Neuron (in vitro differentiated cells): ENCODE measurements at regions not wholly inside any gene's neighbourhood (a gene's known extent, or its start where the extent isn't known, plus 50 kb on each side); places are given as distances from the start of the nearest gene placed in this dataset.
"Not testable (repeated sequence)": the region's sequence is repeated elsewhere in the genome, so short reads cannot be mapped to it uniquely, and the experiment has no call there.

Experiments used
- H2AFZ ChIP-seq: one replicate; pipeline ENCODE4 v1.6.1; 2013; ENCODE audit warnings: low read depth, mild to moderate bottlenecking, inconsistent platforms, low read length, moderate library complexity
- H3K27me3 ChIP-seq: one replicate; pipeline ENCODE4 v1.6.1; 2013; ENCODE audit warnings: low read length; ENCODE audit not compliant: insufficient read depth
- H3K36me3 ChIP-seq: one replicate; pipeline ENCODE4 v1.6.1; 2013; ENCODE audit warnings: low read length; ENCODE audit not compliant: insufficient read depth
- H3K4me1 ChIP-seq: one replicate; pipeline ENCODE4 v1.6.1; 2013; ENCODE audit warnings: low read length; ENCODE audit not compliant: insufficient read depth
- H3K4me3 ChIP-seq: 2 replicates; pipeline ENCODE4 v1.5.1; 2013; ENCODE audit warnings: mild to moderate bottlenecking, low read length, moderate library complexity
- H3K9me3 ChIP-seq: one replicate; pipeline ENCODE4 v1.6.1; 2013; ENCODE audit warnings: low read length

- Histone ChIP-seq H3K27me3 (no peaks in the 10 kb centered on the region), H3K36me3 (no peaks in the 10 kb centered on the region), H3K9me3 (no peaks in the 10 kb centered on the region), H3K4me1 (no peaks in the 10 kb centered on the region), H2AFZ (no peak overlapping the region), H3K4me3 (no peak overlapping the region)
Measured at GRCh38 chr13:107803822-107804495, 411.4 kb downstream of the LIG4 start.

DNA sequence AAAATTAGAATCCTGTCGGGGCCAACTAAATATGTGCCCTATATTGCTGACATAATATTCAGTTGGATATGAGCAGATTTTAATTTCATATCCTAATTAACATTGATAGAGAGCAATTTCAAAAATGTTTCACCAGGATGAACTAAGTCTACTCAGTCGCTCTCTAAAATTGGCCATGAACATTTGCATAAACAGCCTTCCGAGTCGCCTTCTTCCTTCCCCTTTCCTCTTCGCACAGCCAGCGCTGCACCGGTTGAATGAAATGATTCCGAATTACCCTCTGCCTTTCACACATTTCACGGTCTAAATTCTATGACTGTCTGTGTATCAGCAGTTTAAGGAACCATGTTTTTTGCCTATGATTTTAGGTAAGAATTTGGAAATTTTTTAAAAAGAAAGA is 413.7 kb downstream of the LIG4 start:
- no peaks in the 10 kb centered on the region for H3K27me3 ChIP-seq
- no peak overlapping the region for H3K4me3 ChIP-seq
- no peaks in the 10 kb centered on the region for H3K4me1 ChIP-seq
- H3K9me3 ChIP-seq = no peaks in the 10 kb centered on the region
- no peak overlapping the region for H2AFZ ChIP-seq
- no peaks in the 10 kb centered on the region for H3K36me3 ChIP-seq

GRCh38 chr13:107799001-107799400 is 416.3 kb downstream of the LIG4 start:
- H3K9me3 ChIP-seq = no peaks in the 10 kb centered on the region
- H3K36me3 ChIP-seq = no peaks in the 10 kb centered on the region
- H2AFZ ChIP-seq = no peak overlapping the region
- H3K4me1 ChIP-seq = no peaks in the 10 kb centered on the region
- H3K4me3 ChIP-seq = no peak overlapping the region
- H3K27me3 ChIP-seq = no peaks in the 10 kb centered on the region

DNA sequence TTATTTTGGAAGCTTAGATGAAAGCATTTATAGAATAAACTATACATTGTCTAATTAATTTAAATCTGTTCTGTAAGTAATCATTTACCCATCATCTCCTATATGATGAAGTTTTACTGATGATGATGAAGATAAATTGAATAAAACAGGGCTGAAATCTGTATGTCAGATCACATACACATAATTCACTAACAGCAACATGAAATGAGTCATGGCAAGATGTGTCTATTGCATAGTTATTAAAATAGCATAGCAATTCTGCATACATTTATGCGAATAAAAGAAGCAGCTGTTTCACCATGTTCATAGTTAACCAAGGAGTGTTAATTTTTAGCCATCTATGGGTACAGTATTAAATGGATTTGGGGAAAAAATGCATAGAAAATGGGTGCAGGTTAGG is 424.9 kb downstream of the LIG4 start:
- no peaks in the 10 kb centered on the region for H3K27me3 ChIP-seq
- no peaks in the 10 kb centered on the region for H3K36me3 ChIP-seq
- no peak overlapping the region for H2AFZ ChIP-seq
- H3K4me3 ChIP-seq = no peak overlapping the region
- H3K9me3 ChIP-seq = no peaks in the 10 kb centered on the region
- H3K4me1 ChIP-seq = no peaks in the 10 kb centered on the region

- no peak overlapping the region for H3K4me3 ChIP-seq
- H3K9me3 ChIP-seq = no peaks in the 10 kb centered on the region
- no peaks in the 10 kb centered on the region for H3K27me3 ChIP-seq
- H2AFZ ChIP-seq = no peak overlapping the region
- no peaks in the 10 kb centered on the region for H3K4me1 ChIP-seq
- no peaks in the 10 kb centered on the region for H3K36me3 ChIP-seq
Measured at GRCh38 chr13:107788464-107789165, 426.7 kb downstream of the LIG4 start.

GRCh38 chr13:107782646-107783045 is 432.7 kb downstream of the LIG4 start:
- H3K9me3 ChIP-seq = not testable (repeated sequence)

DNA sequence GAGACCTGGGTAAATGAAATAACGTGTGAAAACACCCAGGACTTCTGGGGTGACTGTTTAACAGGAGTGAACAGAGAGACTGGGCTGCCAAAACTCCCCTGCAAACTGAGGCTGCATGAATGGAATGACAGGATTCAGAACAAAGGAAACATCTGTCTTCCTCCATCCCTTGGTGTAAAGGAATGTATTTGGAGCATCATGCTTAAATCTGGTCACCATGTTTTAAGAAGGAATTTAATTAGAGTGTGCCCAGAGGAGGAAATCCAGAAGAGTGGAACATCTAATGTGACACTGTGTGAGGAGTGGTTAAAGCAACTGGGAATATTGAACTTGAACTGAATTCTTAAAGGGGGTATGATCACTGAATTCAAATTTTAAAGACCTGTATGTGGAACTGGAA is 437.2 kb downstream of the LIG4 start:
- no peaks in the 10 kb centered on the region for H3K9me3 ChIP-seq
- H3K36me3 ChIP-seq = no peaks in the 10 kb centered on the region
- H3K4me1 ChIP-seq = no peaks in the 10 kb centered on the region
- no peak overlapping the region for H2AFZ ChIP-seq
- no peaks in the 10 kb centered on the region for H3K27me3 ChIP-seq
- no peak overlapping the region for H3K4me3 ChIP-seq

More at GRCh38 chr13:107782646-107783045, 432.7 kb downstream of the LIG4 start:
- not testable (repeated sequence) for H3K4me1 ChIP-seq, H3K27me3 ChIP-seq, H3K36me3 ChIP-seq, H3K4me3 ChIP-seq, H2AFZ ChIP-seq

- Histone ChIP-seq H3K36me3 (no peaks in the 10 kb centered on the region), H3K27me3 (no peaks in the 10 kb centered on the region), H3K9me3 (no peaks in the 10 kb centered on the region), H2AFZ (no peak overlapping the region), H3K4me3 (no peak overlapping the region), H3K4me1 (peaks cover 4% of the 10 kb centered on the region)
Measured at GRCh38 chr13:107770541-107770940, 444.8 kb downstream of the LIG4 start.

GRCh38 chr13:107767119-107767518 is 448.2 kb downstream of the LIG4 start:
- no peaks in the 10 kb centered on the region for H3K27me3 ChIP-seq
- no peaks in the 10 kb centered on the region for H3K36me3 ChIP-seq
- no peak overlapping the region for H3K4me3 ChIP-seq
- H2AFZ ChIP-seq = no peak overlapping the region
- no peaks in the 10 kb centered on the region for H3K9me3 ChIP-seq
- H3K4me1 ChIP-seq = peaks cover 4% of the 10 kb centered on the region

- no peak overlapping the region for H3K4me3 ChIP-seq
Measured at GRCh38 chr13:107765724-107766401, 449.5 kb downstream of the LIG4 start.

GRCh38 chr13:107764046-107764445 is 451.3 kb downstream of the LIG4 start:
- Histone ChIP-seq H3K36me3 (no peaks in the 10 kb centered on the region), H3K27me3 (no peaks in the 10 kb centered on the region), H3K4me1 (peaks cover 4% of the 10 kb centered on the region), H3K4me3 (no peak overlapping the region), H3K9me3 (no peaks in the 10 kb centered on the region), H2AFZ (no peak overlapping the region)

More at GRCh38 chr13:107765724-107766401, 449.5 kb downstream of the LIG4 start:
- Histone ChIP-seq H3K9me3 (no peaks in the 10 kb centered on the region), H3K4me1 (peaks cover 4% of the 10 kb centered on the region), H2AFZ (no peak overlapping the region), H3K27me3 (no peaks in the 10 kb centered on the region), H3K36me3 (no peaks in the 10 kb centered on the region)

- Histone ChIP-seq H3K36me3 (no peaks in the 10 kb centered on the region), H3K27me3 (no peaks in the 10 kb centered on the region), H3K9me3 (no peaks in the 10 kb centered on the region), H3K4me3 (no peak overlapping the region), H3K4me1 (no peaks in the 10 kb centered on the region), H2AFZ (no peak overlapping the region)
Measured at GRCh38 chr13:107753748-107754147, 461.6 kb downstream of the LIG4 start.

- H2AFZ ChIP-seq = no peak overlapping the region
- no peaks in the 10 kb centered on the region for H3K36me3 ChIP-seq
- no peaks in the 10 kb centered on the region for H3K27me3 ChIP-seq
- no peaks in the 10 kb centered on the region for H3K9me3 ChIP-seq
- H3K4me1 ChIP-seq = no peaks in the 10 kb centered on the region
- no peak overlapping the region for H3K4me3 ChIP-seq
Measured at GRCh38 chr13:107753291-107753690, 462.0 kb downstream of the LIG4 start.
